Activated CD4-positive, alpha-beta T cell treated with anti-CD3 and anti-CD28 coated beads, Interleukin-2, amount 10 ng/mL, durations not matched to agents 7 days and 5 days (primary cell): ENCODE measurements at regions not wholly inside any gene's neighbourhood (a gene's known extent, or its start where the extent isn't known, plus 50 kb on each side); places are given as distances from the start of the nearest gene placed in this dataset.

ENCODE experiments used
- CTCF ChIA-PET: fragments of 350-600 bp; sonication (Branson Sonifier 250); formaldehyde crosslinking; loops from one replicate; lab custom pipeline; 2021; ENCODE audit warnings: antibody characterized with exemption; lab: Charles Lee
- POLR2A ChIA-PET: fragments of 350-600 bp; sonication (Branson Sonifier 250); formaldehyde crosslinking; loops from one replicate; lab custom pipeline; 2021; ENCODE audit warnings: antibody characterized with exemption; lab: Charles Lee
- DNase-seq: peaks from one replicate; pipeline ENCODE4 v3.0.0-alpha.2; 2020
- H3K27ac Mint-ChIP-seq: one replicate; pipeline ENCODE4 v1.8.0; 2021; ENCODE audit warnings: mild to moderate bottlenecking, moderate library complexity, mixed read lengths
- H3K27me3 Mint-ChIP-seq: one replicate; pipeline ENCODE4 v1.8.0; 2021; ENCODE audit warnings: mixed read lengths
- H3K36me3 Mint-ChIP-seq: one replicate; pipeline ENCODE4 v1.8.0; 2021; ENCODE audit warnings: low read depth, mixed read lengths
- H3K4me1 Mint-ChIP-seq: one replicate; pipeline ENCODE4 v1.8.0; 2021; ENCODE audit warnings: mixed read lengths
- H3K4me3 Mint-ChIP-seq: one replicate; pipeline ENCODE4 v1.8.0; 2021; ENCODE audit warnings: mild to moderate bottlenecking, moderate library complexity, mixed read lengths
- H3K9me3 Mint-ChIP-seq: one replicate; pipeline ENCODE4 v1.8.0; 2021; ENCODE audit warnings: mixed read lengths

DNA sequence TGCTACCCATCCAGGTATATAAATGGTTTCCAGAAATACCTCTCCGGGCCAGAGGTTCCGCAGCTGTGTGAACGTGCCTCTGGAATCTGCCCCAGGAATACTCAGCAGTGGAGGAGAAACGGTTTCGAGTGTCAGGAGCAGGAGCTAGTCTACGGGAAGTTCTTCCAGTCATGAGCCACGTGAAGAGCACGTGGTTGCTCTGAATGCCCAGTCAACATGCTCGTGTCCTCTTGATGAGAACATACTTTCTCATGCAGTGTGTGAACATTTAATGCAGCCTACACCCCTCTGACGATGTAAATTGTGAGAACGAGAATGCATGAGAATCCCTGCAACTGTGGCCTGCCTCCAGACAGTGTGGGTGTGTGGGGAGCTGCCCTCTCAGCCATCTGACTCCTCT lies 277.0 kb upstream of the SHH start:
- Mint-ChIP-seq H3K4me3 (no peak overlapping the region), H3K27ac (no peak overlapping the region), H3K27me3 (no peaks in the 10 kb centered on the region), H3K36me3 (no peaks in the 10 kb centered on the region), H3K4me1 (peaks cover 3% of the 10 kb centered on the region), H3K9me3 (peaks cover 2% of the 10 kb centered on the region)
- no peak for DNase-seq
- CTCF ChIA-PET = interaction anchor here (0.5 kb wide), 1 partner anchor 294 kb away, joined by 3 read pairs; no protein-coding TSS in a partner anchor
- POLR2A ChIA-PET = no interaction called here

DNA sequence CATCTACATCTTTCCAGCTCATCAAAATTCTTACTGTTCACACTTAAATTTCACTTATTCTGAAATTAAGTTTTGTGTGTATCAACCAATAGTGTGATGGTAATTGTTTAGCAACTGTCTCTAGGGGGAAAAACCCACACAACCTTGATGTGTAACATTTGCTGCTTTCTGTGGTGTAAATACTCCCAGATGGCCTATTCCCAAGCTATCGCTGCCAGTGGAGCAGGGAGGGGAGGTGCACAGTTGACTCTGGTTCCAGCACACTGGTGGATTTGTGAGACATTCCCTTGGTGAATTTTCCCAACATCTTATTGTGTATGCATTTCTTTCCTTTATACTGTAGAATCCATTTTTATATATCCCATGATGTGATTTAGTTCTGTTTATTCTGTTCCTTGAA lies 275.9 kb upstream of the SHH start:
- Mint-ChIP-seq H3K36me3 (no peaks in the 10 kb centered on the region), H3K4me1 (peaks cover 3% of the 10 kb centered on the region), H3K4me3 (no peak overlapping the region), H3K27ac (no peak overlapping the region), H3K27me3 (no peaks in the 10 kb centered on the region), H3K9me3 (no peaks in the 10 kb centered on the region)
- no peak for DNase-seq
- ChIA-PET CTCF (no interaction called here), POLR2A (no interaction called here)

DNA sequence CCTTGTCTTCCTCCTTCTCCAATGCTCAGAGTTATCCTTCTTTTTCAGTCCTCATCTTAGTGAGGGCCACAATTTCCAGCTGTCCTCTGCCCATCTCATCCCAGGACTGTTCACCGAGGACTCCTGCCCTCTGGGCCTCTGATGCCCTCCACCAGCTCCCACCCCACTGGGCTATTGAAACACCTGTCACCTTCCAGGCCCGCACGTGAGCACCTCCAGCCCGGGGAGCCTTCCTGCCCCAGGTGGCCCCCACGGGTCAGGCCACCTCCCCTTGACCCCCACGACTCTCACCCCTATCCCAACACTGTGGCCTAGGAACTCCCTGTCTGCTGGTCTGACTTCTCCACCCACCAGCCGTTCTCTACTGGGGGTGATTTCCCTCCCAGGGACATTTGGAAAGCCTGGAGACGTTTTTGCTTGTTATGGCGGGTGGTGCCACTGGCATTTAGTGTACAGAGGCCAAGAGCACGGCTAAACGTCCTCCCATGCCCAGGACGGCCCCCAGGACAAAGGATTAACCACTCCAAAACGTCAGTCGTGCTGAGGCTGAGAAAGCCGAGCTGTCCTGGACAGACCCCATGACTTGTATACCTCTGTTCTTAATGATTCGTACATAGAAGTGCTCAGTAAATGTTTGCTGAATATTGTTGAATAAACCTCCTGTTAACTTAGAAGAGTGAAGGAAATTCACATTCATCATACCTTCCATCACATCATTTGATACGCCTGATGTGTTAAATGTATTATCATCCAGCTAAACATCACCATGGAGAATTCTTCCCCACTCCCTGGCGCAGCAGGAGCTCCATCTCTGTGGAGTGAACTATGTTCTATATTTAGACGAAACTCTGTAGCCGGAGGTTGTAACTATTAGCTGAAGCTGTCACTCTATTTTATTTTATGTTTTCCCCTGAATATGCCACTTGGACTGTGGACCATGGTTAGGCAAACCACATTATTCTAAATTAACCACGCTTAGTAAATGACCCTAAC lies 270.1 kb upstream of the SHH start:
- Mint-ChIP-seq H3K4me3 (no peak overlapping the region), H3K27ac (no peak overlapping the region), H3K9me3 (no peaks in the 10 kb centered on the region), H3K27me3 (no peaks in the 10 kb centered on the region), H3K4me1 (no peaks in the 10 kb centered on the region), H3K36me3 (no peaks in the 10 kb centered on the region)
- ChIA-PET CTCF (no interaction called here), POLR2A (no interaction called here)
- DNase-seq = no peak

DNA sequence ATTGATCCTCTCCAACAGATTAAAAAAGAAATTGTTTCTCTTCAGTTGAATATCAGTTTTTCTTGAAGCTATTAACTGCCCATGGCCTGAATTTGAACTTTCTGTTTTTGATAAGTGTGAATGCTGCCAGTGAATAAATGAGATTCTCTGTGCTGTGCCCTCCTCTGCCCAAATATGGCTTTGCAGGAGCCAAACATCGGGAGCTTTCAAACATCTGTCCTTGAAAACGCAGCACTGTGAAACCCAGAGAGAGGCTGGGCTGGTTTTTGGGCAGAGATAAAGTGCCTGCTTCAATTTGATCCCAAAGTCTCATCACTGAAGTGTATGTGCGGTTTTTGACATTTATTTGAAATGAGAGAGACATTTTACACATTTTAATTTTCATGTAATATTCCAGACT lies 268.3 kb upstream of the SHH start:
- Mint-ChIP-seq H3K4me3 (no peak overlapping the region), H3K27me3 (no peaks in the 10 kb centered on the region), H3K36me3 (no peaks in the 10 kb centered on the region), H3K4me1 (no peaks in the 10 kb centered on the region), H3K27ac (no peak overlapping the region), H3K9me3 (no peaks in the 10 kb centered on the region)
- DNase-seq = no peak
- CTCF ChIA-PET = no interaction called here
- POLR2A ChIA-PET = no interaction called here

DNA sequence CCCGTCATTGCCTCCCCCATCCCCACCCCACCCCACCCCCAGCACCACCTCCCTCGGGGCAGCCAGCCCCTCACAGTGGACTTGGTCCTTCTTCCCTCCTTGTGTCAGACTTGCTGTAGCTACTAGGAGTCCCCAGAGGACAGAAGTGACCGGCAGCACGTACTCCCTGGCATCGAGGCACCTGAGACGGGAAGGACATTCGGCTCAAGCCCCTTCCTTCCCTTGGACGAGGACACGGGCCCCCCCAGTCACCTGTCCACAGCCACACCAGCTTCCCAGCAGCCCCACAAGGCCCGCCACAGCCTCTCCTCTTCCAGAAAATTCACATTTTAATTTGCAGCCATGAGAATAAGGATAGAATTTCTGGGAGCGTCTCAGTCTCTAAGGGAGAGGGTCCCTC lies 267.8 kb upstream of the SHH start:
- no peak overlapping the region for H3K27ac Mint-ChIP-seq
- no peaks in the 10 kb centered on the region for H3K27me3 Mint-ChIP-seq
- no peak for DNase-seq
- no peaks in the 10 kb centered on the region for H3K4me1 Mint-ChIP-seq
- H3K36me3 Mint-ChIP-seq = no peaks in the 10 kb centered on the region
- no peak overlapping the region for H3K4me3 Mint-ChIP-seq
- POLR2A ChIA-PET = no interaction called here
- CTCF ChIA-PET = no interaction called here
- H3K9me3 Mint-ChIP-seq = no peaks in the 10 kb centered on the region

DNA sequence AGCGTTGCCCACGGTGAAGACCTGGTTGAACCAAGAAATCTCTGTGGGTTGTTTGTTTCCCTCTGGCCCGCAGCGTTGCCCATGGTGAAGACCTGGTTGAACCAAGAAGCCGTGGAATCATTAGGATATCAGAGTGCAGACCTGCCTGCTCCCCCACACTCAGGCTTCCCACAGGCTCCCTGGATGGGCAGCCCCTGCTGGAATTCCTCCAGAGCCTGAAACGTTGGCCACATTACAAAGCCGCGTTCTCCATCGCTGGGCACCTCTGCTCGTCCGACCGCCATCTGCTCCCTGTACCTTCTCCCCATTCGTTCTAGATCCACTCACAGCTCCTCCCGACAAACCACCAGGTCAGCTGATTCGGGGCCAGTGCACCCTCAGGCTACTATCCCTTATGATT lies 266.9 kb upstream of the SHH start:
- Mint-ChIP-seq H3K9me3 (no peaks in the 10 kb centered on the region), H3K4me3 (no peak overlapping the region), H3K4me1 (no peaks in the 10 kb centered on the region), H3K27ac (no peak overlapping the region), H3K36me3 (no peaks in the 10 kb centered on the region), H3K27me3 (no peaks in the 10 kb centered on the region)
- DNase-seq = no peak
- POLR2A ChIA-PET = no interaction called here
- CTCF ChIA-PET = no interaction called here

DNA sequence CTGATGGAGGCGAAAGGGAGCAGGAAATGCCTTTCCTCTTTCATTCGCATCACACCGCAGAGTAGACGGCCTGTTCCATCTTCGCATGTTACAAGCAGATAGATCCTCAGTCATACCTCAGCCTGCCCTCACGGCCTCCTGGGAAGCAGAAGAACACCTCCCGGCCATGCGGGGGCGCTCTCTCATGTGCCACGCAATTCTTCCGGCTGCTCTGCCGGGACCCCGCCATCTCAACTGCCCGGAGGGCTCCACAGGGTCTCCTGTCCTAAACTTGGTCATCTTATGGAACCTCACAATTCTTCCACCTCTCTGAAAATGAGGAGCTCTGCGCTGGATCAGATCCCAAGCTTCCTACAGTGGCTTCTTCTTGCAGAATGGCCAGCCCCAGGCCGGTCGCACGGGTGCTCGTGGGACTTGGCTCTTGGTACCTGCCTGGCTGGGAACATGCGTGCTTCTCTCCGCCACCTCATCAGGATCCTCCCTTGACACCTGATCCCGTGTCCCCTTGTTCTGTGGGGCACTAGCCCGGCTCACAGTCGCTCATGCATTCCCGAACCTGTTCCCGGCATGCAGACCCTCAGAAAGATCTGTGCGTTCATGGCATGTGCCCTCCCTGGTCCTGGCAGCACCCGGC lies 262.8 kb upstream of the SHH start:
- Mint-ChIP-seq H3K27ac (no peak overlapping the region), H3K4me1 (no peaks in the 10 kb centered on the region), H3K27me3 (no peaks in the 10 kb centered on the region), H3K9me3 (no peaks in the 10 kb centered on the region), H3K4me3 (no peak overlapping the region), H3K36me3 (no peaks in the 10 kb centered on the region)
- POLR2A ChIA-PET = no interaction called here
- CTCF ChIA-PET = no interaction called here
- DNase-seq = no peak

DNA sequence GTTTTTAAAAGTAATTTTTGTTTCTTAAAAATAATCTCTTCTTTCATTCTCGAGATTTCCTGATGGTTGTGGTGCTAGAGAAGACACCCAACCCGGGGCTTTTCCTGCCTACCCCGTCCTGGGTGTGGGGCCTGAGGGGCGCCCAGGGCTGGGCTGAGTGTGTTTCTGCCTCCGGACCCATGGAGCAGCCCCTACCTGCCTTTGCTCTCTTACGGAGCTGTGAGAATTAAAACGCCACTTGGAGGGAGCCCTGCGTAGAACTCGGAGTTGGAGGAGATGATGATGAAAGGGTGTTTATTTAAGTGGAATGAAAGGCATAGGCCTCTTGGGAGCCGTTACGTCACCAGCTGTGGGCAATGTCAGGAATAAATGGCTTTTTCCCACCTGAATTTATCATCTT lies 261.8 kb upstream of the SHH start:
- ChIA-PET CTCF (no interaction called here), POLR2A (no interaction called here)
- Mint-ChIP-seq H3K9me3 (no peaks in the 10 kb centered on the region), H3K4me3 (no peak overlapping the region), H3K27me3 (no peaks in the 10 kb centered on the region), H3K36me3 (no peaks in the 10 kb centered on the region), H3K4me1 (no peaks in the 10 kb centered on the region), H3K27ac (no peak overlapping the region)
- no peak for DNase-seq

DNA sequence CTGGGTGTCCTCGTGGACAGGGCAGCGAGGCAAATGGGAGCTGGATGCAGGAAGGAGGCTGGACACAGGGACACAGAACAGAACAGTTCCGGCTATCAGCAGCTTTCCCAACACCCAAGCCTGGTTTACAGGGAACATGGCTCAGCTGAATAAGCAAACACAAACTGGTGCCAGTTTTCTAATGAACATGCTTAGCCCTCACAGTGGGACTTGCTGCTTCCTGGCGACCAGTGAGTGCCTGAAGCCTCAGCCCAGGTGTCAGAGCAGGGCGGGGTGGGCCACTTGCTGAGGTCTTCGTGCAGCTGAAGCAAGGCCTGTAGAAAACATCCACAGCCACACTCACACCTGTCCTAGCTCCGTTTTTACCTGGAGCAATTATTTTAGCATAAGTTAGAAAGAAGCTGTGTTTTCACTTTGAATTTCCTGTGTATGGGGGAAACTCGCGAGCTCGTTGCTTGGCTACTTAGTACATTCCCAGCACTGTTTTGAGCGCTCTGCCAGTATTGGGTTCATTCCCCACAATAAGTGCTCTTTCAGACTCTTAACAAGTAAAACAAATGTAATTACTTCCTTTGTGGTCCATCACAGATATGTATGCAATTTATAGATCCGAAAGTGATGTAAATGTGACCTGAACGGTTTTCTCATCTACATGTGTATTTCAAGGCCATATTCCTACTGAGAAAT lies 261.2 kb upstream of the SHH start:
- CTCF ChIA-PET = interaction anchor here (0.6 kb wide), 1 partner anchor 11 kb away, joined by 3 read pairs; no protein-coding TSS in a partner anchor

DNA sequence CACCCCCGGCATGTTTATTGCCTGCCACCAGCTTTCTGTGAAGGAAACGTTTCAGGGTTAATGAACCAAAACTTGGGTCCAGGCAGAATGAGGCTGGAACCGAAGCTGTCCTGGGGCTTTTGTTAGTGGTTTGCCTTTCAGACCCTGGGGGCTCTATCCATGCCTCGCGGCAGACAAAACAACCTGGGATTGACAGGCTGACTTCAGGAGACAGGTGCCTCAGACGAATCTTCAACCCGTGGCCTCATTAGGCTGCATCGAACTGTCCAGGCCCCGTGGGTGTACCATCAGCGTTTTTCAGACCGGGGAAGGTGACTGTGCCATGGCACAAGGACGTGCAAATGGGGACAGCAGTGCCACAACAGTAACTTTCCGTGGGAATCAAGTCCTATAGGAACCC lies 259.3 kb upstream of the SHH start:
- DNase-seq = no peak
- Mint-ChIP-seq H3K27ac (no peak overlapping the region), H3K4me1 (no peaks in the 10 kb centered on the region), H3K4me3 (no peak overlapping the region), H3K27me3 (no peaks in the 10 kb centered on the region), H3K9me3 (no peaks in the 10 kb centered on the region), H3K36me3 (no peaks in the 10 kb centered on the region)
- POLR2A ChIA-PET = no interaction called here
- CTCF ChIA-PET = no interaction called here

More for the DNA sequence above, 261.2 kb upstream of the SHH start:
- Mint-ChIP-seq H3K4me1 (no peaks in the 10 kb centered on the region), H3K9me3 (no peaks in the 10 kb centered on the region), H3K4me3 (no peak overlapping the region), H3K36me3 (no peaks in the 10 kb centered on the region), H3K27ac (no peak overlapping the region), H3K27me3 (no peaks in the 10 kb centered on the region)
- DNase-seq = no peak
- POLR2A ChIA-PET = no interaction called here

DNA sequence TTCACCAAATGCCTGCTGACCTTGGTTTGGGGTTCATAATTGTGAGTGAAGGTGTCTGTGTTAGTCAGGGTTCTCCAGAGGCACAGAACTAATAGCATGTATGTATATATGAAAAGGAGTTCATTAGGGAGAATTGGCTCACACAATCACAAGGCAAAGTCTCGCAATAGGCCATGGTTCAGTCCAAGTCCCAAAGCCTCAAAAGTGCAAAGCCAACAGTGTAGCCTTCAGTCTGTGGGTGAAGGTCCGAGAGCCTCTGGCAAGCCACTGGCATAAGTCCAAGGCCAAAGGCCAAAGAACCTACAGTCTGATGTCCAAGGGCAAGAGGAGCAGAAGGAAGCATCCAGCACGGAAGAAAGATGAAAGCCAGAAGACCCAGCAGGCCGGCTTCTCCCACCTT lies 257.6 kb upstream of the SHH start:
- Mint-ChIP-seq H3K27me3 (peaks cover under 1% of the 10 kb centered on the region), H3K36me3 (no peaks in the 10 kb centered on the region), H3K9me3 (no peaks in the 10 kb centered on the region), H3K4me1 (no peaks in the 10 kb centered on the region), H3K4me3 (no peak overlapping the region), H3K27ac (no peak overlapping the region)
- ChIA-PET CTCF (no interaction called here), POLR2A (no interaction called here)
- no peak for DNase-seq

DNA sequence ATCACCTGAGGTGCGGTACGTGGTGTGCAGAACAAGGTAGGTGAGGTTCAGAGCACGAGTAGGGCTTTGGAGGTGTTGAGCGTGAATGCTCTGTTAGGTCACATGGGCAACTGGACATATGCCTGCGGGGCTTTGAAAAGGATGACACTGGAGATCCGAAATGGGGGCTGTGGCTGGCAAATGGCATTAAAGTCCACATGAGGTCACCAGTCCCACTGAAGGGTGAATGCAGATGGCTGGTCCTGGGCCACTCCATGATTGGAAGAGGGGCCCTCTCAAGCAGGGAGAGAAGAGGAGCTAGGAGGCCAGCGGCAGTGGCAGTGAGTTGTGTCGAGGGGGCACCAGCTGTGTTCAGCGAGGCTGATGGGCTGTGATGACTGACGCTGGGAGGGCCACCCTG lies 254.9 kb upstream of the SHH start:
- Mint-ChIP-seq H3K4me3 (no peak overlapping the region), H3K4me1 (no peaks in the 10 kb centered on the region), H3K9me3 (no peaks in the 10 kb centered on the region), H3K36me3 (no peaks in the 10 kb centered on the region), H3K27me3 (peaks cover 2% of the 10 kb centered on the region), H3K27ac (no peak overlapping the region)
- ChIA-PET POLR2A (interaction anchor here (1.1 kb wide), 1 partner anchor 10 kb away, joined by 3 read pairs; no protein-coding TSS in a partner anchor), CTCF (interaction anchor here (0.5 kb wide), 1 partner anchor 884 kb away, joined by 4 read pairs; no protein-coding TSS in a partner anchor)
- DNase-seq = no peak

DNA sequence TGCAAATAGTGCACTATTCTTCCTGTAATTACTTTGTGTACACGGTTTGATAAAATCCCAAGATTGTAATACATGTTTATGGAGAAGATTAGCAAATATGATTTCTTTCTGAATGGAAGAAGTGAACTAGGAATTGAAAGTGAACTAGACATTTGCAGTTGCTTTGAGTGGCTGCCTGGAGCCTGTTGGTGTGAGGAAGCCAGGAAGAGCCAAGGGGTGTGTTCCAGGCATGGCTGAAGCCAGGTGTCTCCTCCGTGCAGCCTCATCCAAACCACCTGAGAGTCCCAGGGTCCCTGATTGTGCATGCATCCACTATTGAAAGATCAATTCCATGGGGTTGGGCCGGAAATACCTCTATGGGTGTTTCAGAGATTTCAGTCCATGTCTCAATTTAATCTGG lies 253.1 kb upstream of the SHH start:
- Mint-ChIP-seq H3K27me3 (peaks cover 2% of the 10 kb centered on the region), H3K4me3 (no peak overlapping the region), H3K36me3 (peaks cover 1% of the 10 kb centered on the region), H3K4me1 (no peaks in the 10 kb centered on the region), H3K27ac (no peak overlapping the region), H3K9me3 (peaks cover 10% of the 10 kb centered on the region)
- ChIA-PET POLR2A (no interaction called here), CTCF (no interaction called here)
- DNase-seq = no peak
